K562 (cell line): ENCODE measurements at regions not wholly inside any gene's neighbourhood (a gene's known extent, or its start where the extent isn't known, plus 50 kb on each side); places are given as distances from the start of the nearest gene placed in this dataset.
"Not testable (repeated sequence)": the region's sequence is repeated elsewhere in the genome, so short reads cannot be mapped to it uniquely, and the experiment has no call there.

Experiments
- ATAC-seq: fragments of 200-7000 bp; cut with Tn5 transposase; 3 replicates; pipeline ENCODE4 v1.9.1; 2020; ENCODE audit warnings: moderate library complexity
- BruUV-seq: library from RNA; stranded (reverse); fragments of 400-500 nt; replicated peaks from 2 replicates; lab custom pipeline; 2021; lab: Mats Ljungman, UMichigan
- CTCF ChIA-PET: fragments of 300-600 bp; formaldehyde crosslinking; extraction: SDS; loops from one replicate; lab custom pipeline; 2021; ENCODE audit warnings: low intra/inter-chr PET ratio; lab: Yijun Ruan, JAX
- POLR2A ChIA-PET: fragments of 300-600, 350-650 bp; sonication (Branson Sonifier 250); formaldehyde crosslinking; extraction: SDS; loops from one replicate; lab custom pipeline; 2021; ENCODE audit warnings: antibody characterized with exemption, inconsistent platforms; lab: Yijun Ruan, JAX
- DNase-seq, 4 experiments: peaks; one replicate each; pipeline versions ENCODE4 v3.0.0 to v3.0.0-alpha.2; 2011 to 2018; ENCODE audit warnings: low spot score in 3 of 4, mixed read lengths in 3 of 4; ENCODE audit errors: extremely low read depth in 1 of 4
- FAIRE-seq: peaks from 2 replicates; lab custom pipeline; 2011; peaks lifted over from hg19 to GRCh38; lab: Jason Lieb, UNC
- H2AFZ ChIP-seq: 2 replicates; pipeline ENCODE4 v1.6.0; 2011; ENCODE audit warnings: low read depth, low read length, control low read depth, inconsistent platforms
- H3K27ac ChIP-seq: fragments of 200-600 bp; 3 replicates; pipeline ENCODE4 v1.8.0; 2011; ENCODE audit warnings: low read depth, mild to moderate bottlenecking, control low read depth, inconsistent platforms, low read length, moderate library complexity, mixed read lengths; ENCODE audit errors: extremely low read depth
- H3K27me3 ChIP-seq, 2 experiments: fragments of 300-600 bp in 1 of 2; 2 replicates in 1 of 2; 3 replicates in 1 of 2; pipeline versions ENCODE4 v1.6.0 to v1.8.0; 2011; ENCODE audit warnings: inconsistent platforms in 2 of 2, low read length in 2 of 2, mild to moderate bottlenecking in 1 of 2, mixed read lengths in 1 of 2, moderate library complexity in 1 of 2; ENCODE audit not compliant: control insufficient read depth in 2 of 2, insufficient read depth in 2 of 2
- H3K36me3 ChIP-seq: fragments of 300-600 bp; 3 replicates; pipeline ENCODE4 v1.8.0; 2011; ENCODE audit warnings: mild to moderate bottlenecking, low read length, inconsistent platforms; ENCODE audit not compliant: control insufficient read depth, insufficient read depth
- H3K4me1 ChIP-seq, 2 experiments: fragments of 200-600 bp in 1 of 2; replicated peaks in 1 of 2; 2 replicates in 1 of 2; 3 replicates in 1 of 2; pipeline versions ENCODE4 v1.5.1 to v1.8.0; 2011; ENCODE audit warnings: inconsistent platforms in 2 of 2, low read length in 2 of 2, mild to moderate bottlenecking in 1 of 2, mixed read lengths in 1 of 2, moderate library complexity in 1 of 2; ENCODE audit not compliant: control insufficient read depth in 2 of 2, insufficient read depth in 2 of 2
- H3K4me2 ChIP-seq: 2 replicates; pipeline ENCODE4 v1.6.1; 2011; ENCODE audit warnings: low read length, control low read depth, inconsistent platforms, mixed read lengths; ENCODE audit not compliant: insufficient read depth
- H3K4me3 ChIP-seq: fragments of 200-600 bp; sonication (generic), shearing (Covaris generic); 2 replicates; pipeline ENCODE4 v1.5.1; 2016; ENCODE audit warnings: control low read depth, inconsistent platforms
- H3K79me2 ChIP-seq: fragments of 200-600 bp; 3 replicates; pipeline ENCODE4 v1.8.0; 2011; ENCODE audit warnings: low read length, inconsistent platforms; ENCODE audit not compliant: control insufficient read depth, insufficient read depth
- H3K9ac ChIP-seq, 2 experiments: 2 replicates each; pipeline versions ENCODE4 v1.6.0 to v1.6.1; 2011; ENCODE audit warnings: low read depth in 2 of 2, low read length in 2 of 2, control low read depth in 1 of 2, inconsistent platforms in 1 of 2, mild to moderate bottlenecking in 1 of 2, mixed read lengths in 1 of 2; ENCODE audit not compliant: insufficient read depth in 1 of 2
- H3K9me1 ChIP-seq: one replicate; pipeline ENCODE4 v1.6.0; 2011; ENCODE audit warnings: inconsistent platforms, mild to moderate bottlenecking, low read length, moderate library complexity; ENCODE audit not compliant: control insufficient read depth, insufficient read depth
- H3K9me3 ChIP-seq: replicated peaks from 2 replicates; pipeline ENCODE4 v1.5.1; 2011; ENCODE audit warnings: low read depth, low read length, inconsistent platforms; ENCODE audit not compliant: control insufficient read depth, insufficient read depth
- H4K20me1 ChIP-seq: replicated peaks from 2 replicates; pipeline ENCODE4 v1.6.1; 2011; ENCODE audit warnings: low read length, inconsistent platforms, mixed read lengths; ENCODE audit not compliant: control insufficient read depth, insufficient read depth
- RBM25 ChIP-seq: fragments of 200-400 bp; formaldehyde crosslinking; IDR thresholded peaks from 2 replicates; pipeline ENCODE4 v1.6.1; 2018; ENCODE audit warnings: low read length, low read depth, moderate library complexity; ENCODE audit not compliant: severe bottlenecking
- WGBS: fragments of 100-300 bp; shearing (Covaris generic); methylation state at CpG from one replicate; pipeline ENCODE4 v1.1.6; 2016; ENCODE audit warnings: low coverage, mixed read lengths; ENCODE audit not compliant: insufficient coverage; ENCODE audit errors: missing lambda C conversion rate; 5-methylcytosine and 5-hydroxymethylcytosine counted together
- in situ Hi-C: fragments of 300-500 bp; cut with MboI; formaldehyde crosslinking; loops from 4 replicates; pipeline ENCODE4 v1.15.0; 2018; ENCODE audit warnings: inconsistent platforms, mixed read lengths
- intact Hi-C: fragments of 100-400 bp; cut with micrococcal nuclease; formaldehyde crosslinking; loops from 2 replicates; pipeline ENCODE4 v1.14.2; 2022

- H3K36me3 ChIP-seq, CTCF ChIA-PET, BruUV-seq, FAIRE-seq, in situ Hi-C loops, H3K4me3 ChIP-seq, H3K9ac ChIP-seq, intact Hi-C loops, H3K27me3 ChIP-seq, H3K9me3 ChIP-seq, DNase-seq, H4K20me1 ChIP-seq, H3K9me1 ChIP-seq, ATAC-seq, H2AFZ ChIP-seq, H3K4me2 ChIP-seq, H3K27ac ChIP-seq, H3K4me1 ChIP-seq, POLR2A ChIA-PET: not testable (repeated sequence)
- H3K79me2 ChIP-seq, result peaks cover 66% of the 10 kb centered on the region
- peak; percentile 30 for TF ChIP-seq RBM25
- no CpG with 5 or more reads among the region's 2 CpGs for whole genome bisulfite sequencing
These were observed 287.8 kb upstream of the PLGLB2 start for GRCh38 chr2:87460104-87460503.

GRCh38 chr2:87460662-87461061, 287.2 kb upstream of the PLGLB2 start:
- DNase-seq, H3K9me1 ChIP-seq, H3K4me3 ChIP-seq, H4K20me1 ChIP-seq, in situ Hi-C loops, CTCF ChIA-PET, intact Hi-C loops, H3K4me1 ChIP-seq, H3K9ac ChIP-seq, H3K27ac ChIP-seq, H3K9me3 ChIP-seq, H3K4me2 ChIP-seq, H3K27me3 ChIP-seq, POLR2A ChIA-PET, BruUV-seq, ATAC-seq, H3K36me3 ChIP-seq, H2AFZ ChIP-seq: not testable (repeated sequence)
- no CpG with 5 or more reads among the region's 1 CpG for WGBS
- peaks cover 65% of the 10 kb centered on the region for H3K79me2 ChIP-seq
- peak; percentile 37 for FAIRE-seq
